Stimulated activated naive CD8-positive, alpha-beta T cell treated with anti-CD3 and anti-CD28 coated beads, Interleukin-15, Interleukin-2, amounts not matched to agents 100 ng/mL and 50 ng/mL, for 24 hours (primary cell): ENCODE measurements at regions not wholly inside any gene's neighbourhood (a gene's known extent, or its start where the extent isn't known, plus 50 kb on each side); places are given as distances from the start of the nearest gene placed in this dataset.
"Not testable (repeated sequence)": the region's sequence is repeated elsewhere in the genome, so short reads cannot be mapped to it uniquely, and the experiment has no call there.

Source experiments
- H3K27ac Mint-ChIP-seq: one replicate; pipeline ENCODE4 v1.8.0; 2021; ENCODE audit warnings: mild to moderate bottlenecking, mixed read lengths
- H3K27me3 Mint-ChIP-seq: one replicate; pipeline ENCODE4 v1.8.0; 2021; ENCODE audit warnings: mixed read lengths
- H3K36me3 Mint-ChIP-seq: one replicate; pipeline ENCODE4 v1.8.0; 2021; ENCODE audit warnings: low read depth, mixed read lengths
- H3K4me1 Mint-ChIP-seq: one replicate; pipeline ENCODE4 v1.8.0; 2021; ENCODE audit warnings: low read depth, mixed read lengths
- H3K4me3 Mint-ChIP-seq: one replicate; pipeline ENCODE4 v1.8.0; 2021; ENCODE audit warnings: mild to moderate bottlenecking, mixed read lengths
- H3K9me3 Mint-ChIP-seq: one replicate; pipeline ENCODE4 v1.8.0; 2021; ENCODE audit warnings: mixed read lengths

DNA sequence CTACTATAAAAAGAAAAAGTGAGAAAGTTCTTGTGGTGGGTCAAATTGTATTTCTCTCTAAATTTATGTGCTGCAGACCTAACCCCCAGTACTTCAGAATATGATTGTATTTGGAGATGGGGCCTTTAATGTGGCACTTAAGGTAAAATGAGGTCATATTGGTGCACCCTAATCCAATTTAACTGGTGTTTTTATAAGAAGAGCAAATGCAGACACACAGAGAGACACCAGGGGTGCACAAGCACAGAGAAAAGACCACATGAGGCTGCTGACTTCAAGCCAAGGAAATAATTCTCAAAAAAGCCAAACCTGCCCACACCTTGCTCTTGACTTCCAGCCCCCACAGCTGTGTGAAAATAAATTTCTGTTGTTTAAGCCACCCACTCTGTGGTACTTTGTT lies 80.2 kb upstream of the HTR4 start:
- H3K4me3 Mint-ChIP-seq = no peak overlapping the region
- H3K9me3 Mint-ChIP-seq = no peaks in the 10 kb centered on the region
- H3K36me3 Mint-ChIP-seq = no peaks in the 10 kb centered on the region
- H3K27me3 Mint-ChIP-seq = peaks cover 17% of the 10 kb centered on the region
- no peak overlapping the region for H3K27ac Mint-ChIP-seq
- peaks cover 4% of the 10 kb centered on the region for H3K4me1 Mint-ChIP-seq

DNA sequence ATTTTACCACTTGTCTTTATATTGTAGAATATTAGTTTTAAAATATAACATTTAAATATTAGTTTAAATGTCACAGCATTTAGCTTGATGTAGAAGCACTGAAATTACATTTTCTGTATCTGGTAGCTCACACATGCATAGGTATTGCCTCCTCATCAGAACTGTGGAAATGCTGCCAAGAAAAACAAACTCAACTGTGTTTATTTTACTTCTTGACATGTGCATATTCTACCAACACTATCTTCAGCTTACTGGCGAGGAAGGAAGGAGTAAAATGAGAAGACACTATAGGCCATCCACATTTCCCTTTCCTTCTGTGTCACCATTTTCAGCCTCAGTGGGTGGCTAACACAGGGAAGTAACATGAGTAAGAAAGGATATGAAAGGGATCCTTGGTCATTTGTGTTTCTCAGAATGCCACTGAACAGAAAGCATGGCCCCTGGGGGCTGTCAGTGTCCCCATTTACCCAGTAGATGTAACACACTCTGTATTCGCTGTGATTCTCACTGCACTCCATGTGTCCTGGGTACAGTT lies 81.0 kb upstream of the HTR4 start:
- peaks cover 4% of the 10 kb centered on the region for H3K4me1 Mint-ChIP-seq
- no peak overlapping the region for H3K27ac Mint-ChIP-seq
- no peaks in the 10 kb centered on the region for H3K36me3 Mint-ChIP-seq
- H3K4me3 Mint-ChIP-seq = no peak overlapping the region
- H3K9me3 Mint-ChIP-seq = no peaks in the 10 kb centered on the region
- peaks cover 20% of the 10 kb centered on the region for H3K27me3 Mint-ChIP-seq

DNA sequence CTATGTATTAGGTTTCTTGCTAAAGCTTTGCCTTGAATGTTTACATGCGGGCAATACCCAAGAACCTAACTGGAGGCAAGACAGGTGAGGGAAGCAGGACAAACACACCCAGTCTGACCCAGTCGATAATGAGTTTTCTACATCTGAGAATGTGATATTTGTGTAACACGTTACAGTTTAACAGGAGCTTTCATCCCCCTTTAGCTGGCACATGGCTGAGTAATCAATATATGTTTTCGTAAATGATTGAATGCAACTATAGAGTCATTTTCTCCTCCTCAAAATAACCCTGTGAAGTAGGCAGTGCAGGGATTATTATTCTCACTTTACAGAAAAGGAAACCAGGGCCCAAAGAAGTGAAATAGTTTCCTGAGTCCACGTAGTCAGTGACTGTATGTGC lies 84.7 kb upstream of the HTR4 start:
- H3K36me3 Mint-ChIP-seq = no peaks in the 10 kb centered on the region
- no peaks in the 10 kb centered on the region for H3K9me3 Mint-ChIP-seq
- no peaks in the 10 kb centered on the region for H3K4me1 Mint-ChIP-seq
- no peak overlapping the region for H3K27ac Mint-ChIP-seq
- H3K27me3 Mint-ChIP-seq = peaks cover 32% of the 10 kb centered on the region
- no peak overlapping the region for H3K4me3 Mint-ChIP-seq

DNA sequence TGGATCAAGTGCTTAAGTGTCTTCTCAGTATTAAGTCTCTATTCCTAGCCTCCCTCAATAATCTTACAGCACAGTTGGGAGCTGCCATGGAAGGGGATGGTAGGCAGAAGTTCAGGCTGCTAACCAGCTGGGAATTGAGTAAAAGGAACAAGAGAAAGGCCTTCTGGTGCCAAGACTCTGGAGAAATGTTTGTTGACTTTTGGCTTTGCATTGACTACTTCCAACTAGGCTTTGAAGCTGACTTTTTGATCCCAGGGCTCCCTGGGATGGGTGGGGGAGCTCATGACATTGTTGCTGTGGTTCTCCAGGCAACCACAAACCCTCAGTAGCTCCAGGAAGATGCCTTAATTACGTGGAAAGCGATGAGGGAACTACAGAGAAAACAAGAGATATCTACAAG lies 85.2 kb upstream of the HTR4 start:
- Mint-ChIP-seq H3K27me3 (peaks cover 32% of the 10 kb centered on the region), H3K36me3 (no peaks in the 10 kb centered on the region), H3K4me3 (no peak overlapping the region), H3K27ac (no peak overlapping the region), H3K4me1 (no peaks in the 10 kb centered on the region), H3K9me3 (no peaks in the 10 kb centered on the region)

DNA sequence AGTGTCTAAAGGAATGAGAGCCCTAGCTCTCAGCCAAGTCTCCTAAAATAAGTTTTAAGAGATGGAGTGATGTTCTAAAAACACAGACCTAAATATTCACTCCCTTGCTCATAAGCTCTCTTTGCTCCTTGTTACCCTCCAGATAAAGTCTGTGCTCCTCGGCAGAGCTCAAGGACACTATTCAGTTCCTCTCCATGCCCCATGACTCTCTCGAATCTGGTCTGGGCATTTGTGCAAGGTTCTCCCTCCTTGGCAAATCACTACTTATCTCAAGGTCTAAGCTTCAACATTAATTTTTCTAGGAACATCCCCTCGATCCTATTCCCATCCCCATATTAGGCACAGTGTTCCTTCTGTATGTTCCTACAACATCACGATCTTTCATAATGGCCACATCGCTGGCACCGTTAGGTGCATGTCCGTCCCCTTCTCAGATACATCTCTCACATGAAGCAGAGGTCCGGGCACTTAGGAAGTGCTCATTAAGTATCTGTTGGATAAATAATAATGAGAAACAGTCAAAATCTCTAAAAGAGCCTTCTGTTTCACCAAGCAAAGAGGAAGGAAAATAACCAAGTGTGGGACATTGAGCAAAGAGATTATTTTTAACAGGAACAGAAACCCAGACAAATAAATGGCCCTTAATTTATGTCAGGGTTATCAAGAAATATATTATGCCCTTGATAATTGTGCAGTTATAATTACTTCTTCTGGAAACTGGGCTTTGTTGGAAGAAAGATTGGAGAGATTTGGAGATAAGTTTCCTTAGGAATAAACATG lies 85.9 kb upstream of the HTR4 start:
- no peak overlapping the region for H3K27ac Mint-ChIP-seq
- H3K4me1 Mint-ChIP-seq = no peaks in the 10 kb centered on the region
- peaks cover 39% of the 10 kb centered on the region for H3K27me3 Mint-ChIP-seq
- H3K36me3 Mint-ChIP-seq = no peaks in the 10 kb centered on the region
- no peaks in the 10 kb centered on the region for H3K9me3 Mint-ChIP-seq
- H3K4me3 Mint-ChIP-seq = no peak overlapping the region

DNA sequence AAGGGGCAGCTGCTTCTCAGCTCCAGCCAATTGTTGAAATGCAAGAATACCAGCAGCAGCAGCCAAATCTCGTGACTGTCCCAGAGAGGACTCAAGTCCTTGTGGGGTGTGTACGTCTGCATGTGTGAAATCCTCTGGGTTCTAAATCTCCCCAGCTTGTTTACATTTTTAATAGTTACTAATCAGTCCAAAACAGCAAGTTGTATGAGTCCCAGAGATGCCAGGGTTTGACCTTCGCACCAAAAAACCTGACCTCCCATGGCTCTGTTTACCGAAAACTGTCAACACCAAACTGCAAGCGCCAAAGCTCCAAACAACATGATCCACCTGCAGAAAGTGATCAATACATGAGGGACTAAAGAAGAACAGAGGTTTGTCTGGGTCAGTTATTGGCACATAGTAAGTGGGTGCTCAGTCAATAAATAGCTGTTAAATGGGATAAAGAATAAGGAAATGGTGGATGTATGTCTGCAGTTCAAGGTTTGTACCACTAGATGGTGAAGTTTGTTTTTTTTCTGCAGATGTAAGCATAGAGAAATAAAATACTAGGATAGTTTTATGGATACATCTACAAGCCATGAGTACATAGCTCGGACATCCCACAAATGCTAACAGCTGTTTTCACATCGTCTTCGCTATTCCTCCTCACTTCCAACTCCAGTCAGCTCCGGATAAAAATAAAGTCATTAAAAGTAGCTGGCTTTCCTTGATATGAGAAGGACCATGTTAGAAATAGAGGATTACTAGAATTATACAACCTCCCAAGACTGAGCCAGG lies 85.3 kb upstream of the ADRB2 start:
- Mint-ChIP-seq H3K27ac (no peak overlapping the region), H3K4me3 (no peak overlapping the region), H3K9me3 (no peaks in the 10 kb centered on the region), H3K36me3 (no peaks in the 10 kb centered on the region), H3K27me3 (peaks cover 39% of the 10 kb centered on the region), H3K4me1 (no peaks in the 10 kb centered on the region)

DNA sequence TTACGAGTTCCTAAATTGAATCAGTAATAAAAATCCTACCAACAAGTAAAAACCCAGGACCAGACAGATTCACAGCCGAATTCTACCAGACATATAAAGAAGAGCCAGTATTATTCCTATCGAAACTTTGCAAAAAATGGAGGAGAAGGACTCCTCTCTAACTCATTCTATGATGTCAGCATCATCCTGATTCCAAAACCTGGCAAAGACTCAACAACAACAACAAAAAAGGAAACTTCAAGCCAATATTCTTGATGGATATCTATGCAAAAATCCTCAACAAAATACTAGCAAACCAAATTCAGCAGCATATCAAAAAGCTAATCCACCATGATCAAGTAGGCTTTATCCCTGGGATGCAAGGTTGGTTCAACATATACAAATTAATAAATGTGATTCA lies 84.6 kb upstream of the ADRB2 start:
- H3K27me3 Mint-ChIP-seq = peaks cover 36% of the 10 kb centered on the region
- not testable (repeated sequence) for H3K36me3 Mint-ChIP-seq, H3K4me1 Mint-ChIP-seq, H3K4me3 Mint-ChIP-seq, H3K9me3 Mint-ChIP-seq, H3K27ac Mint-ChIP-seq

DNA sequence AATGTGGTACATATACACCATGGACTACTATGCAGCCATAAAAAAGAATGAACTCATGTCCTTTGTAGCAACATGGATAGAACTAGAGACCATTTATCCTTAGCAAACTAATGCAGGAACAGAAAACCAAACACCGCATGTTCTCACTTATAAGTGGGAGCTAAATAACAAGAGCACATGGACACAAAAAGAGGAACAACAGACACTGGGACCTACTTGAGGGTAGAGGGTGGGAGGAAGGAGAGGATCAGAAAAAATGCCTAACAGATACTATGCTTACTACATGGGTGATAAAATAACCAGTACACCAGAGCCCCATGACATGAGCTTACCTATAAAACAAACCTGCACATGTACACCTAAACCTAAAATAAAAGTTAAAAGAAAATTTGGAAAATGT lies 82.0 kb upstream of the ADRB2 start:
- H3K27ac Mint-ChIP-seq, H3K4me3 Mint-ChIP-seq, H3K36me3 Mint-ChIP-seq, H3K9me3 Mint-ChIP-seq, H3K4me1 Mint-ChIP-seq: not testable (repeated sequence)
- peaks cover 23% of the 10 kb centered on the region for H3K27me3 Mint-ChIP-seq

DNA sequence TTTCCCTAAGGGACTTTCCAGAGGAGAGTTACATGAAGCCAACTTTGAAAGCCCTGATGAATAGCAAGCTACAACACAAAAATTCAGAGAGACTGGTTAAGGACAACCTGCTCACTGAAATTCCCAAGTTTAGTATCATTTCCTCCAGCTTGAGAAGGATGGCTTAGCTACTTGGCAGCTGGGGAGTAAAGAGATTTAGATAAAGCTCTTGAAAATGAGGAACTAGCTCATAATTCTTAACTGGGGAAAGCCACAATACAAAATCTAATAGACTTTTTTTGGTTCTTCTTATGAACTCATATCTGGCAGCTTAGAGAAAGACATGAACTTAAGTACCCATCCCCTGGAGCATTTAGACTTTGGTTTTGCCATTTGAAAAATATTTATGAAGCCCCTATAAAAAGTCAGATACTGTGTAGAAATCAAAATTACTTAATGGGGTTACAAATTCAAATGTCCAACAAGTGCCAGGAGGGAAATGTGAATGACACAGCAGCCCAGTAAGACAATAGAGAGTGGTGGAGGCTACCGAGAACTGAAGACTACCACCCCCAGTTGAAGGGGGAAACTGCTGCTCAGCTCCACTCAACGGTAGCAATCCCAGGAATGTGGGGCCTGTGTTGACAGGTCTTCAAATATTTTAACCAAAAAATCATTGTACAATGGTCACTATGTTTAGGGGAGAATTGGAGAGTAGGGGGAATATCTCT lies 79.4 kb upstream of the ADRB2 start:
- Mint-ChIP-seq H3K27me3 (peaks cover 11% of the 10 kb centered on the region), H3K36me3 (no peaks in the 10 kb centered on the region), H3K4me3 (no peak overlapping the region), H3K9me3 (no peaks in the 10 kb centered on the region), H3K4me1 (no peaks in the 10 kb centered on the region), H3K27ac (no peak overlapping the region)

DNA sequence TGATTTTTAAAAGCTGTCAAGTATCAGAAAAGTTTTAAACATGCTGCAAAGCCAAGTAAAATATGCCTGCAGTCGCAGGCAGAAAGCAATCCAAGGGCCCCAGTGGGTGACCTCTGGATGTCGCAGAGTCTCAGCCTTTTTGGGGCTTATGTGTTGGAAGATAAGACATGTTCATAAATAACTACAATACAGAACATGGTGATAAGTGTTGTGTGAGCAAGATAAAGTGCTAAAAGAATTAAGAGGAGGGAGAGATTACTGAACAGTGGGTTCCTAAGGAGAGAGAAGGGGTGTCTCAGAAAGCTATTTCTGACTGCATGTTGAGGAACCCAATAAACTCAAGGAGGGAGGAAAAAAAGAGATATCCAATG lies 78.9 kb upstream of the ADRB2 start:
- Mint-ChIP-seq H3K4me1 (no peaks in the 10 kb centered on the region), H3K4me3 (no peak overlapping the region), H3K9me3 (no peaks in the 10 kb centered on the region), H3K27ac (no peak overlapping the region), H3K27me3 (peaks cover 7% of the 10 kb centered on the region), H3K36me3 (no peaks in the 10 kb centered on the region)

DNA sequence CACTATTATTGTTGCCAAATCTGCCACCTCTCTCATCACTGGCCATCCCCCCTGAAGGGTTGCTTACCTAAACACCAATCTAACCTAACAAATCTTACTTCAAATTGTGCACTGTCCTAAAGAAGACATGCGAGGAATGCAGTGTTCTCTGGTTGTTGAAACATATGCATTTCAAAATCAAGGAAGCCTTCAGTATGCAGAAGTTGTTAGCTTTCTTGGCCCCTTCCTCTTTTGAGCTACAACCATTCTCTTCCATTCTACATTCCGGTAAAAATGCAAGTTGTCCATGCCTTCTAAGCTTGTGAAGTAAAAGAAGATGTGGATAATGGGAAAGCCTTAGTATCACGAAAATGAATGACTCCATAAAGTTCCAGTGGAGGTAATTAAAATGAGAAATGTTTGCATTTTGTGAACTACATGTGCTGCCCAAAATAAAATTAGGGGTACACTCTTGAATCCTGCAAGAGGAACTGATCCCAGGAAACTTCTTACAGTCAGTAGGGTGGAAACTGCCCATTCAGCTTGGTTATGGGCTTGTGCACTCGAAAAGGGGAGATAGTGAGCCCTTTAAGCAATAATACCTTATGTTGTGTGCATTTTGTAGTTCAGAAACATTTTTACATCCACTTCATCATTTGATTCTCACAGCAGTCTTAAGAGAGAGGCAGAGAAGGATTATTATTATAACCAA lies 77.6 kb upstream of the ADRB2 start:
- H3K27me3 Mint-ChIP-seq = peaks cover 10% of the 10 kb centered on the region
- H3K4me3 Mint-ChIP-seq = no peak overlapping the region
- H3K36me3 Mint-ChIP-seq = peaks cover 3% of the 10 kb centered on the region
- H3K4me1 Mint-ChIP-seq = no peaks in the 10 kb centered on the region
- peaks cover 5% of the 10 kb centered on the region for H3K9me3 Mint-ChIP-seq
- no peak overlapping the region for H3K27ac Mint-ChIP-seq

DNA sequence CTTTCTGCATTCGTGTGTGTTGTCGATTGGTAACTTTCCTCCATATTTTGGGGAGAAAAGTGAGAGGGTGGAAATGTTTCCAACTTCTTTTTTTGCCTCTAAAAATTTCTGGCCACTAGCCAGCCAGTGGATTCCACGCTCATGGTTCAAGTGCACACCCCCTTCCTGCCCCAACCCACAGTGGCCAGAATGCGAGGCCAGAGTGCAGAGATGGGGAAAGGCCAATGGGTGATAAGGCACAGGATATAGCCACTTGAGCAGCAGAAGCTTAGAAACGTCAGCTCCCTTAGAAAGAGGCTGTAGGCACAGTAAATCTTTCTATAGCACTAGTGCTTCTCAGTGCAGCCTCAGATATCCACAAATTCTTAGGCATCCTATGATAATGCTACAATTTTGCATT lies 75.8 kb upstream of the ADRB2 start:
- H3K27me3 Mint-ChIP-seq = peaks cover 3% of the 10 kb centered on the region
- no peak overlapping the region for H3K4me3 Mint-ChIP-seq
- H3K27ac Mint-ChIP-seq = no peak overlapping the region
- H3K36me3 Mint-ChIP-seq = peaks cover 3% of the 10 kb centered on the region
- peaks cover 9% of the 10 kb centered on the region for H3K9me3 Mint-ChIP-seq
- no peaks in the 10 kb centered on the region for H3K4me1 Mint-ChIP-seq

DNA sequence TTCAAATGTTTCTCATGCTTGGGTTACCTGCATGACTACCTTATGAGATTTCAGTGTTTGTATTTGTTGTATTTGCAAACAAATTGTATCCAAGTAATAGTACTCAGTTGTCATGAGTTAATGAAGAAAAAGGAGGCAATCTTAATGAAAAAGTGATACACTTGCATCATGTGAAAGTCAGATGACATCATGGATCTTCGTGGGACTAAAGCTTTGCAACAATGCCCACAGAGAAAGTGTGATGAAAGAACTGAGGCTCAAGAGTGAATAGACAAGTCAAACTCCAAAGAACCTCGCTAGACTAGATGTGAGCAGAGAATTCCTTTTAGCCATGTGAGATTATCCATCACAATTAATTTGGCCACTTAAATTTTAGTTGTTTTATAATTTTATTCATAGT lies 75.4 kb upstream of the ADRB2 start:
- Mint-ChIP-seq H3K36me3 (peaks cover 3% of the 10 kb centered on the region), H3K27ac (no peak overlapping the region), H3K4me1 (no peaks in the 10 kb centered on the region), H3K27me3 (peaks cover 5% of the 10 kb centered on the region), H3K9me3 (peaks cover 11% of the 10 kb centered on the region), H3K4me3 (no peak overlapping the region)

DNA sequence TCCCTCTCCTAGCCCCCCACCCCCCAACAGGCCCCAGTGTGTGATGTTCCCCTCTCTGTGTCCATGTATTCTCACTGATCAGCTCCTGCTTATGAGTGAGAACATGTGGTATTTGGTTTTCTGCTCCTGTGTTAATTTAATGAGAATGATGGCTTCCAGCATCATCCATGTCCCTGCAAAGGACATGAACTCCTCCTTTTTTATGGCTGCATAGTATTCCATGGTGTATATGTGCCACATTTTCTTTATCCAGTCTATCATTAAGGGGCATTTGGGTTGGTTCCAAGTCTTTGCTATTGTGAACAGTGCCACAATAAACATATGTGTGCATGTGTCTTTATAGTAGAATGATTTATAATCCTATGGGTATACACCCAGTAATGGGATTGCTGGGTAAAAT lies 74.0 kb upstream of the ADRB2 start:
- peaks cover 15% of the 10 kb centered on the region for H3K27me3 Mint-ChIP-seq
- peaks cover 20% of the 10 kb centered on the region for H3K9me3 Mint-ChIP-seq
- not testable (repeated sequence) for H3K4me3 Mint-ChIP-seq, H3K36me3 Mint-ChIP-seq, H3K27ac Mint-ChIP-seq, H3K4me1 Mint-ChIP-seq

DNA sequence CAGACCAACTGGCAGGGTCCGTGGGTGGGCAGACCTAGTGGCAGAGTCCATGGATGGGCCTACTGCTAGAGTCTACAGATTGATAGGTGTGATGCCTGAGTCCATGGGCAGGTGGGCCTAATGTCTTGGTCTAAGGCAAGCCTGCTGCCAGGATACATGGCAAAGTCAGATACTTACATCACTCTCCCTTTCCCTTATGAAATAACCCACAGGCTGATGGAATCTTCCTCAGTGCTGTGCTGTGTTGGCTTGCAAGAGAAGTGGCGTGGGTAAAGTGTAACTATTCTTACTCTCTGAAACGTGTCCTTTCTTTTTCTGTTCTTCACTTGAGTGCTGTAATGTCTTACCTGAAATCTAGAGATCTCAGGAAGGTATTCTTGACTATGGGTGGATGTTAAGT lies 67.3 kb upstream of the ADRB2 start:
- Mint-ChIP-seq H3K4me3 (no peak overlapping the region), H3K27ac (no peak overlapping the region), H3K4me1 (peaks cover 3% of the 10 kb centered on the region), H3K36me3 (peaks cover 5% of the 10 kb centered on the region), H3K9me3 (peaks cover 18% of the 10 kb centered on the region), H3K27me3 (peaks cover 20% of the 10 kb centered on the region)
